GM21529 (cell line): ENCODE measurements at regions not wholly inside any gene's neighbourhood (a gene's known extent, or its start where the extent isn't known, plus 50 kb on each side); places are given as distances from the start of the nearest gene placed in this dataset.

Experiments used
- ATAC-seq: cut with Tn5 transposase; IDR thresholded peaks from one replicate; pipeline ENCODE4 v1.9.1; 2021; ENCODE audit not compliant: unreplicated experiment

GRCh38 chr20:59547596-59547995, 56.7 kb upstream of the PHACTR3 start:
- ATAC-seq = no peak
